ENCODE measurements at regions not wholly inside any gene's neighbourhood (a gene's known extent, or its start where the extent isn't known, plus 50 kb on each side); places are given as distances from the start of the nearest gene placed in this dataset.
A peak's percentile ranks its signal among the peaks of the same experiment; 100 is the strongest.
"Not testable (repeated sequence)": the region's sequence is repeated elsewhere in the genome, so short reads cannot be mapped to it uniquely, and the experiment has no call there.

DNA sequence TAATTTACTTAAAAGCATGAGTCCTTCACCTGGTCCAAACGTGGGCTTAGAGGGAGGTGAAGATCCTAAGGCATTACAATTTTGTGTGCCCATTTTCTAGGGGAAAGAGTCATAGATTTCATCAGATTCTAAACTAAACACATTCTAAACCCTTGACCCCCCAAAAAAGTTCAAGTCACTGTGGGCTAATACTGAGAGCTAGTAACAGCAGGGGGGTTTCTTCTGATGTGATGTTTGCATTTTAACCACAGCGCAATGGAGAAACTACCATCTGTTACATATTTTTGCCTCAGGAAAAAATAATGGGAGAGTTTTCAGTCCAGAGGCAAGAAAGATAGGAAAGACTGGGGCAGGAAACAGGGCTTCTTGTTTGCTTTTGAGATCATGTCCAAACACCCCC, 110.8 kb upstream of the SLC1A3 start:
- Histone ChIP-seq H3K27me3 (no peaks in the 10 kb centered on the region), H3K27ac (no peak overlapping the region), H3K4me1 (peaks cover 0 to 5% (median 0%) of the 10 kb centered on the region in 4 donors), H3K4me3 (no peak overlapping the region), H3K36me3 (no peaks in the 10 kb centered on the region), H3K9me3 (no peaks in the 10 kb centered on the region)
- 45 to 50% methylated on average over 2 of the region's 2 CpGs for WGBS, 2 donors
- TF ChIP-seq POLR2A (IDR thresholded peaks at IDR 0.05) = no peak
- TF ChIP-seq, protein P1, sequence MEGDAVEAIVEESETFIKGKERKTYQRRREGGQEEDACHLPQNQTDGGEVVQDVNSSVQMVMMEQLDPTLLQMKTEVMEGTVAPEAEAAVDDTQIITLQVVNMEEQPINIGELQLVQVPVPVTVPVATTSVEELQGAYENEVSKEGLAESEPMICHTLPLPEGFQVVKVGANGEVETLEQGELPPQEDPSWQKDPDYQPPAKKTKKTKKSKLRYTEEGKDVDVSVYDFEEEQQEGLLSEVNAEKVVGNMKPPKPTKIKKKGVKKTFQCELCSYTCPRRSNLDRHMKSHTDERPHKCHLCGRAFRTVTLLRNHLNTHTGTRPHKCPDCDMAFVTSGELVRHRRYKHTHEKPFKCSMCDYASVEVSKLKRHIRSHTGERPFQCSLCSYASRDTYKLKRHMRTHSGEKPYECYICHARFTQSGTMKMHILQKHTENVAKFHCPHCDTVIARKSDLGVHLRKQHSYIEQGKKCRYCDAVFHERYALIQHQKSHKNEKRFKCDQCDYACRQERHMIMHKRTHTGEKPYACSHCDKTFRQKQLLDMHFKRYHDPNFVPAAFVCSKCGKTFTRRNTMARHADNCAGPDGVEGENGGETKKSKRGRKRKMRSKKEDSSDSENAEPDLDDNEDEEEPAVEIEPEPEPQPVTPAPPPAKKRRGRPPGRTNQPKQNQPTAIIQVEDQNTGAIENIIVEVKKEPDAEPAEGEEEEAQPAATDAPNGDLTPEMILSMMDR (IDR thresholded peaks at IDR 0.05) = no peak
- no peak for TF ChIP-seq EP300 (IDR thresholded peaks at IDR 0.05)
- DNase-seq (ENCODE audit: low spot score in 2 of 2) = no peak

DNA sequence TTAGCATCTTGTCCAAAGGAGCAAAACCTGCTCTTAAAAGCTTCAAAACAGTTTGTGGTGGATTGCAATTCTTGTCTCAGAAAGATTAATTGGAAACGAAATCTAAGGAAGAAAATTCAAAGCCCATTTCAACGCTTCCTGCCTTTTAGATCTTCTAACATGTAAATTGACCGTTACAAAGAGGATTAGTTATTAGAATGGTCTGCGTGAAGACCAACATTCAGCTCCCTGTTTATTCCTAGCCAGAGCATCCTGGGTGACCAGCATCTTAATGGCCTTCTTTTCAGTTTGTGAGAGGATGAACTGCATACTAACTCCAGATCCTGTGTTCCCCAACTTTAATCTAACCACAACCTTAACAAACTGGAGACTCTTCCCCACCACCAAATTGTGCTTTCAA, 109.9 kb upstream of the SLC1A3 start:
- Histone ChIP-seq H3K27me3 (no peaks in the 10 kb centered on the region), H3K27ac (no peak overlapping the region), H3K9me3 (no peaks in the 10 kb centered on the region), H3K4me3 (no peak overlapping the region), H3K4me1 (peaks cover 0 to 5% (median 0%) of the 10 kb centered on the region in 4 donors), H3K36me3 (no peaks in the 10 kb centered on the region)
- no peak for DNase-seq (ENCODE audit: low spot score in 2 of 2)
- WGBS, 2 donors = 49 to 56% methylated on average over 4 of the region's 4 CpGs
- TF ChIP-seq, protein P1 (IDR thresholded peaks at IDR 0.05) = no peak
- TF ChIP-seq EP300 (IDR thresholded peaks at IDR 0.05) (no peak), POLR2A (IDR thresholded peaks at IDR 0.05) (no peak)

DNA sequence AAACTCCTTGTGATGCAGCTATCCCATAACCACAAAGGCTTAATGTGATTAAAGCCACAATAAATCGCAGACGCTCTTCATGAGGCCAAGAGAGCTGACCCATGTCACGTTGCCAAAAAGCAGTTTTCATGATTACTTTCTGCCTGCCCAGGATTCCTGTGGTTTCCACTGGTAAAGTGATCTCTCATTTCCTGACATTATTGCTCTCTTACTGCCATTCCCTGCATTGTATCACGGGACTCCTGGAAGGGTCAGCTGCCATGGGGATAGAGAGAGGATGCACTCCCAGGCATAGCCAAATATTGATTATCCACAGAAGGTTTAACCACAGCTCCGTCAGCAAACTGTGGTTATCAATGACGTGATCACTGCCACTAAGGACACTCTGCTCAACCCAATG, 103.8 kb upstream of the SLC1A3 start:
- Histone ChIP-seq H3K9me3 (no peaks in the 10 kb centered on the region), H3K36me3 (no peaks in the 10 kb centered on the region), H3K4me1 (peaks cover 0 to 11% (median 0%) of the 10 kb centered on the region in 4 donors), H3K27me3 (no peaks in the 10 kb centered on the region), H3K4me3 (no peak overlapping the region), H3K27ac (no peak overlapping the region)
- peak in 1 of 2 donors; percentile 14 for DNase-seq (ENCODE audit: low spot score in 2 of 2)
- TF ChIP-seq, protein P1 (IDR thresholded peaks at IDR 0.05) = no peak
- TF ChIP-seq EP300 (IDR thresholded peaks at IDR 0.05) = no peak
- no peak for TF ChIP-seq POLR2A (IDR thresholded peaks at IDR 0.05)
- WGBS, 2 donors = 36 to 41% methylated on average over 6 of the region's 6 CpGs

DNA sequence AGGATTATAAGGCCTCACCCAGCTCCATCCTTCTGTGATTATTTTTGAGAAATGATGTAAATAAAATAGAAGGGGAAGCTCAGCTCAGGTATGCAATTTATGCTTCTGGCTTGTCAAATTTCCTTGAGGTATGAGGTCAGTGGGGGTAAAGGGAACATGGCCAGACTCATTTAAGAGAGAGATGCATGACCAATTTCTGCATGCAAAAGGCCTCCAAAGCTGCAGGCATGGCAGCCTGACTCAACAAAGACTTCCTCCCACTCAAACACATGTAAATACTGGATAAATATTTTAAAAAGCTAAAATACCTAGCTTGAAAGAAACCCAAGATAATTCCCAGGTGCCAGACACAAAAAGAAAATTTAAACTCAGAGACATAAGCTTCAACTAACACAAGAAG, 101.4 kb upstream of the SLC1A3 start:
- no peaks in the 10 kb centered on the region for H3K27me3 ChIP-seq
- no peaks in the 10 kb centered on the region for H3K9me3 ChIP-seq
- peaks cover 0 to 14% (median 0%) of the 10 kb centered on the region in 4 donors for H3K4me1 ChIP-seq
- H3K36me3 ChIP-seq = no peaks in the 10 kb centered on the region
- no peak overlapping the region for H3K27ac ChIP-seq
- no peak for DNase-seq (ENCODE audit: low spot score in 2 of 2)
- no peak overlapping the region for H3K4me3 ChIP-seq
- TF ChIP-seq, protein P1 (IDR thresholded peaks at IDR 0.05) = no peak
- no peak for TF ChIP-seq EP300 (IDR thresholded peaks at IDR 0.05)

DNA sequence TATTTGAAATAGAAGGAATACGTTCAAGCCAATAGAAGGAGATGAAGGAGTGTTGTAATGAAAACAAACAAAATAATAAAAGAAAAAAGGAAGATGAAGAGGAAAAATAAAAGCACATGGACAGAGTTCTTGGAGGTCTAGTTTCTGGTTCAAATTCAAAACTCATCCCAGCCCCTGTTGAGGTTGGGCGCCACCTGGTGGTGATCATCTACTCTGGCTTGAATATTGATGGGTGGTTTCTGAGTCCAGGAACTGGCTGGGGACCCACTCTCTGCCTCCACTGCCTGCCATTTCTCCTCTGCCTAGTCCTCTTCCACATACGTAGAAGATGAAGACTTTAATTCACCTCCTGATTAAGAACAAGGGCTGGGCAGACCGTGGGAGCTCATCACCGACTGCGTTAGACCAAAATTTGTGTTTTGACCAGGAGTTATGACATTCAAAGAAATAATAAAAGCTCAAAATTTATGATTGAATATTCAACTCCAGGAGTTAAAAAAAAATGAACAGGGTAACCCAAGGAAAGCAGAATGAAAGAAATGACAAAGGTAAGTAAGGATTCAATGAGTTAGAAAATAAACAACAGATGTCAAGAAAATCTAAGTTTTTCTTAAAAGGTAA, 99.0 kb upstream of the SLC1A3 start:
- DNase-seq (ENCODE audit: low spot score in 2 of 2) = peak; percentile 72 to 90
- H3K4me3 ChIP-seq = no peak overlapping the region
- no peak for TF ChIP-seq EP300 (IDR thresholded peaks at IDR 0.05)
- TF ChIP-seq POLR2A (IDR thresholded peaks at IDR 0.05) = no peak
- TF ChIP-seq, protein P1 (IDR thresholded peaks at IDR 0.05) = peak; percentile 62 to 79 (median 69)
- no peaks in the 10 kb centered on the region for H3K9me3 ChIP-seq
- WGBS, 2 donors = 46 to 55% methylated on average over 6 of the region's 6 CpGs
- no peaks in the 10 kb centered on the region for H3K36me3 ChIP-seq
- H3K4me1 ChIP-seq = peaks cover 0 to 11% (median 0%) of the 10 kb centered on the region in 4 donors
- no peaks in the 10 kb centered on the region for H3K27me3 ChIP-seq
- no peak overlapping the region for H3K27ac ChIP-seq

DNA sequence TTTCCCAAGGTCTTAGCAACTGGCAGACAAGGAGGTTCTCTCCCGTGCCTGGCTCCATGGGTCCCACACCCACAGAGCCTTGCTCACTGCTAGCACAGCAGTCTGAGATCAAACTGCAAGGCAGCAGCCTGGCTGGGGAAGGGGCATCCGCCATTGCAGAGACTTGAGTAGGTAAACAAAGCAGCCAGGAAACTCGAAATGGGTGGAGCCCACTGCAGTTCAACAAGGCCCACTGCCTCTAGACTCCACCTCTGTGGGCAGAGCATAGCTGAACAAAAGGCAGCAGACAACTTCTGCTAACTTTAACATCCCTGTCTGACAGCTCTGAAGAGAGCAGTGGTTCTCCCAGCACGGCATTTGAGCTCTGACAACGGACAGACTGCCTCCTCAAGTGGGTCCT, 98.1 kb upstream of the SLC1A3 start:
- H3K36me3 ChIP-seq; H3K4me1 ChIP-seq; H3K27ac ChIP-seq; DNase-seq (ENCODE audit: low spot score in 2 of 2); H3K27me3 ChIP-seq; H3K4me3 ChIP-seq; H3K9me3 ChIP-seq: not testable (repeated sequence)
- whole genome bisulfite sequencing, 2 donors = 58 to 63% methylated on average over 5 of the region's 5 CpGs

DNA sequence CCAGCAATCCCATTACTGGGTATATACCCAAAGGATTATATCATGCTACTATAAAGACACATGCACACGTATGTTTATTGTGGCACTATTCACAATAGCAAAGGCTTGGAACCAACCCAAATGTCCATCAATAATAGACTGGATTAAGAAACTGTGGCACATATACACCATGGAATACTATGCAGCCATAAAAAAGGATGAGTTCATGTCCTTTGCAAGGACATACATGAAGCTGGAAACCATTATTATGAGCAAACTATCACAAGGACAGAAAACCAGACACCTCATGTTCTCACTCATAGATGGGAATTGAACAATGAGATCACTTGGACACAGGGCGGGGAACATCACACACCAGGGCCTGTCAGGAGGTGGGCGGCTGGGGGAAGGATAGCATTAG, 92.8 kb upstream of the SLC1A3 start:
- not testable (repeated sequence) for H3K36me3 ChIP-seq; H3K9me3 ChIP-seq; H3K4me1 ChIP-seq; H3K27ac ChIP-seq; H3K27me3 ChIP-seq; H3K4me3 ChIP-seq; DNase-seq (ENCODE audit: low spot score in 2 of 2)
- WGBS, 2 donors = 82 to 96% methylated on average over 3 of the region's 3 CpGs

Data from tibial nerve (tissue), 4 donors.